ENCODE measurements at regions not wholly inside any gene's neighbourhood (a gene's known extent, or its start where the extent isn't known, plus 50 kb on each side); places are given as distances from the start of the nearest gene placed in this dataset.

GRCh38 chr12:3972576-3972975 lies 99.4 kb upstream of the PARP11 start:
- no peak for TF ChIP-seq CTCF (IDR thresholded peaks at IDR 0.05; ENCODE audit: low read depth, low read length)
- DNase-seq (ENCODE audit: extremely low read depth, low read depth) = no peak

GRCh38 chr12:3968523-3968922 lies 95.3 kb upstream of the PARP11 start:
- no peak for TF ChIP-seq CTCF (IDR thresholded peaks at IDR 0.05; ENCODE audit: low read depth, low read length)

GRCh38 chr12:3967556-3968160 lies 94.5 kb upstream of the PARP11 start:
- no peak for DNase-seq (ENCODE audit: extremely low read depth, low read depth)
- TF ChIP-seq CTCF (IDR thresholded peaks at IDR 0.05; ENCODE audit: low read depth, low read length) = no peak

More at GRCh38 chr12:3968523-3968922, 95.3 kb upstream of the PARP11 start:
- no peak for DNase-seq (ENCODE audit: extremely low read depth, low read depth)

GRCh38 chr12:3966376-3966775 lies 93.2 kb upstream of the PARP11 start:
- DNase-seq (ENCODE audit: extremely low read depth, low read depth) = no peak
- no peak for TF ChIP-seq CTCF (IDR thresholded peaks at IDR 0.05; ENCODE audit: low read depth, low read length)

GRCh38 chr12:3965046-3965445 lies 91.8 kb upstream of the PARP11 start:
- DNase-seq (ENCODE audit: extremely low read depth, low read depth) = no peak
- TF ChIP-seq CTCF (IDR thresholded peaks at IDR 0.05; ENCODE audit: low read depth, low read length) = no peak

GRCh38 chr12:3964439-3964838 lies 91.2 kb upstream of the PARP11 start:
- DNase-seq (ENCODE audit: extremely low read depth, low read depth) = no peak
- peak; percentile 18 for TF ChIP-seq CTCF (IDR thresholded peaks at IDR 0.05; ENCODE audit: low read depth, low read length)

GRCh38 chr12:3962631-3963483 lies 89.7 kb upstream of the PARP11 start:
- no peak for DNase-seq (ENCODE audit: extremely low read depth, low read depth)

More at GRCh38 chr12:3962631-3963483, 89.7 kb upstream of the PARP11 start:
- no peak for TF ChIP-seq CTCF (IDR thresholded peaks at IDR 0.05; ENCODE audit: low read depth, low read length)

Data from AG09319 (cell line).